ENCODE measurements at regions not wholly inside any gene's neighbourhood (a gene's known extent, or its start where the extent isn't known, plus 50 kb on each side); places are given as distances from the start of the nearest gene placed in this dataset.

DNA sequence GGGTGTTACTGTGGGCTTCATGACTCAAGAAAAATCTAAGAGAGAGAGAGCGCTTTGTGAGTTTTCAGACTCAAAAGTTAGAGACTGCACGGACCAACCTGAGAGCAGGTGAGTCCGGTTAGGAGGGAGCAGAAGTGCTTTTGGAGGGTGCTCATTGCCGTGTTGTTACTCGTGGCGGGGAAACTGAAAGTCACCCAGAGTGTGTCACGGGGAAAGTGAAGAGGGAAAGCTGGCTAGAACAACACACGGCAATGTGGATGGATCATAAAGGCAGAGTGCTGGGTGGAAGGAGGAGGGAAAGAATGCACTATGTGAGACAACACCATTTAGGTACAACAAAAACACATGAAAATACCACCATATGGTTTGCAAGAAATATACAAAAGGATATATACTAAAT is 112.3 kb downstream of the BDH1 start:
- ChIA-PET POLR2A (no interaction called here), CTCF (no interaction called here)
- DNase-seq (ENCODE audit: low read depth, low spot score) = no peak
- intact Hi-C loops (cut with micrococcal nuclease) (no loop called here), dilution Hi-C loops (cut with MboI; ENCODE audit: extremely low pct_ligation_motif_present, low sequenced_read_pairs) (no loop called here)
- Histone ChIP-seq H3K4me2 (ENCODE audit: insufficient read depth, low read length) (no peak overlapping the region), H3K79me2 (ENCODE audit: control insufficient read depth, insufficient read depth, low read length) (no peaks in the 10 kb centered on the region), H3K36me3 (ENCODE audit: control insufficient read depth in 2 of 2, extremely low read depth in 1 of 2, insufficient read depth in 2 of 2, low read length in 2 of 2) (no peaks in the 10 kb centered on the region), H2AFZ (ENCODE audit: low read depth, low read length) (no peak overlapping the region), H3K4me1 (ENCODE audit: control insufficient read depth, extremely low read depth, insufficient read depth, low read length) (no peaks in the 10 kb centered on the region), H3K27me3 (ENCODE audit: control insufficient read depth in 2 of 2, insufficient read depth in 2 of 2, low read length in 2 of 2) (peaks cover 0 to 13% of the 10 kb centered on the region in 2 experiments), H3K27ac (ENCODE audit: insufficient read depth, low read depth, low read length) (no peak overlapping the region), H4K20me1 (replicated peaks; ENCODE audit: control insufficient read depth, extremely low read depth, insufficient read depth, low read length) (no peaks in the 10 kb centered on the region), H3K9me1 (replicated peaks; ENCODE audit: control insufficient read depth, extremely low read depth, insufficient read depth, low read length) (no peaks in the 10 kb centered on the region), H3K9ac (replicated peaks; ENCODE audit: extremely low read depth, insufficient read depth, low read length) (no peak overlapping the region), H3K9me3 (replicated peaks; ENCODE audit: control insufficient read depth, insufficient read depth, low read length) (no peaks in the 10 kb centered on the region), H3K4me3 (replicated peaks in 1 of 3; ENCODE audit: insufficient read depth in 1 of 3, low read depth in 1 of 3, low read length in 3 of 3) (no peak overlapping the region)
- no peak for FAIRE-seq
- no peak for TF ChIP-seq FOS (IDR thresholded peaks at IDR 0.05; ENCODE audit: borderline replicate concordance, insufficient read depth, low read length)
- TF ChIP-seq MYC (IDR thresholded peaks at IDR 0.05; ENCODE audit: low read depth, low read length) = no peak
- no TSS peak for BruUV-seq (replicated peaks)

DNA sequence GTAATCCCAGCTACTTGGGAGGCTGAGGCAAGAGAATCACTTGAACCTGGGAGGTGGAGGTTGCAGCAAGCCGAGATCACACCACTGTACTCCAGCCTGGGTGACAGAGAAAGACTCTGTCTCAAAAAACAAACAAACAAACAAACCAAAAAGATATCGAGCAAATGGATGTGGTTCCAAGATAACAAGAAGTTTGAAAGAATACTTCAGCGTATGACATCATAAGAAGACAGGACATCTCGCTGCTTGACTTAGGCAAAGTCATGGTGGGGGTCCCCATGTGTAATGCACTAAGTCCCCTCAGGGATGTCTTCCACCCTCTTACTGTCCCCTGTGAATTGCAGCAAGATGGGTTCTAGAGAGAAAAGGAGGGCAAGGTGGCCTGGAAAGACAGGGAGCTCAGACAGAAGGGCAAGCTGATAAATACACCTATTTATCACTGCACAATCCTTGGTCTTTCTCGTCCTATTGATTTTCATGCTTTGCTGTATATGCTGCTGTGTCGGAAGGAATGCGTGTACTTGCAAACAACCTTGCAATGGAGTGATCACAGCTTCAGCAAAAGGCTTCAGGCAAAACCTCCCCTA is 115.0 kb downstream of the BDH1 start:
- no peak for FAIRE-seq
- no TSS peak for BruUV-seq (replicated peaks)
- intact Hi-C loops (cut with micrococcal nuclease) = no loop called here

More for the DNA sequence above, 115.0 kb downstream of the BDH1 start:
- H3K9me3 ChIP-seq (replicated peaks; ENCODE audit: control insufficient read depth, insufficient read depth, low read length) = no peaks in the 10 kb centered on the region
- peaks cover 0 to 13% of the 10 kb centered on the region in 2 experiments for H3K27me3 ChIP-seq (ENCODE audit: control insufficient read depth in 2 of 2, insufficient read depth in 2 of 2, low read length in 2 of 2)
- no peak overlapping the region for H3K4me3 ChIP-seq (replicated peaks in 1 of 3; ENCODE audit: insufficient read depth in 1 of 3, low read depth in 1 of 3, low read length in 3 of 3)
- DNase-seq (ENCODE audit: low read depth, low spot score) = no peak
- no peaks in the 10 kb centered on the region for H3K36me3 ChIP-seq (ENCODE audit: control insufficient read depth in 2 of 2, extremely low read depth in 1 of 2, insufficient read depth in 2 of 2, low read length in 2 of 2)
- no peak overlapping the region for H3K9ac ChIP-seq (replicated peaks; ENCODE audit: extremely low read depth, insufficient read depth, low read length)
- dilution Hi-C loops (cut with MboI; ENCODE audit: extremely low pct_ligation_motif_present, low sequenced_read_pairs) = no loop called here
- POLR2A ChIA-PET = no interaction called here
- no peaks in the 10 kb centered on the region for H3K9me1 ChIP-seq (replicated peaks; ENCODE audit: control insufficient read depth, extremely low read depth, insufficient read depth, low read length)
- TF ChIP-seq FOS (IDR thresholded peaks at IDR 0.05; ENCODE audit: borderline replicate concordance, insufficient read depth, low read length) = no peak
- TF ChIP-seq JUN (IDR thresholded peaks at IDR 0.05; ENCODE audit: borderline replicate concordance, insufficient read depth, insufficient read length, low read depth) = no peak
- TF ChIP-seq GATA2 (IDR thresholded peaks at IDR 0.05; ENCODE audit: insufficient read depth, insufficient read length, low read depth, low read length) = no peak
- TF ChIP-seq, protein P1, sequence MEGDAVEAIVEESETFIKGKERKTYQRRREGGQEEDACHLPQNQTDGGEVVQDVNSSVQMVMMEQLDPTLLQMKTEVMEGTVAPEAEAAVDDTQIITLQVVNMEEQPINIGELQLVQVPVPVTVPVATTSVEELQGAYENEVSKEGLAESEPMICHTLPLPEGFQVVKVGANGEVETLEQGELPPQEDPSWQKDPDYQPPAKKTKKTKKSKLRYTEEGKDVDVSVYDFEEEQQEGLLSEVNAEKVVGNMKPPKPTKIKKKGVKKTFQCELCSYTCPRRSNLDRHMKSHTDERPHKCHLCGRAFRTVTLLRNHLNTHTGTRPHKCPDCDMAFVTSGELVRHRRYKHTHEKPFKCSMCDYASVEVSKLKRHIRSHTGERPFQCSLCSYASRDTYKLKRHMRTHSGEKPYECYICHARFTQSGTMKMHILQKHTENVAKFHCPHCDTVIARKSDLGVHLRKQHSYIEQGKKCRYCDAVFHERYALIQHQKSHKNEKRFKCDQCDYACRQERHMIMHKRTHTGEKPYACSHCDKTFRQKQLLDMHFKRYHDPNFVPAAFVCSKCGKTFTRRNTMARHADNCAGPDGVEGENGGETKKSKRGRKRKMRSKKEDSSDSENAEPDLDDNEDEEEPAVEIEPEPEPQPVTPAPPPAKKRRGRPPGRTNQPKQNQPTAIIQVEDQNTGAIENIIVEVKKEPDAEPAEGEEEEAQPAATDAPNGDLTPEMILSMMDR (IDR thresholded peaks at IDR 0.05; ENCODE audit: extremely low read depth in 1 of 2, insufficient read depth in 1 of 2, low read depth in 1 of 2, low read length in 2 of 2) = no peak
- TF ChIP-seq, protein P2, sequence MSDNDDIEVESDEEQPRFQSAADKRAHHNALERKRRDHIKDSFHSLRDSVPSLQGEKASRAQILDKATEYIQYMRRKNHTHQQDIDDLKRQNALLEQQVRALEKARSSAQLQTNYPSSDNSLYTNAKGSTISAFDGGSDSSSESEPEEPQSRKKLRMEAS (IDR thresholded peaks at IDR 0.05; ENCODE audit: insufficient read depth, insufficient read length) = no peak
- no peak for TF ChIP-seq POLR2AphosphoS5 (IDR thresholded peaks at IDR 0.05; ENCODE audit: insufficient read depth, low read depth, low read length)
- TF ChIP-seq EZH2 (IDR thresholded peaks at IDR 0.05; ENCODE audit: borderline replicate concordance, low read depth, low read length, severe bottlenecking) = no peak
- TF ChIP-seq MYC (IDR thresholded peaks at IDR 0.05; ENCODE audit: low read depth, low read length) = no peak
- CTCF ChIA-PET = interaction anchor here (1.5 kb wide), 1 partner anchor 9 kb away, joined by 4 read pairs; no protein-coding TSS in a partner anchor
- H3K27ac ChIP-seq (ENCODE audit: insufficient read depth, low read depth, low read length) = no peak overlapping the region
- H3K79me2 ChIP-seq (ENCODE audit: control insufficient read depth, insufficient read depth, low read length) = no peaks in the 10 kb centered on the region
- no peak overlapping the region for H3K4me2 ChIP-seq (ENCODE audit: insufficient read depth, low read length)
- no peaks in the 10 kb centered on the region for H4K20me1 ChIP-seq (replicated peaks; ENCODE audit: control insufficient read depth, extremely low read depth, insufficient read depth, low read length)
- no peaks in the 10 kb centered on the region for H3K4me1 ChIP-seq (ENCODE audit: control insufficient read depth, extremely low read depth, insufficient read depth, low read length)
- H2AFZ ChIP-seq (ENCODE audit: low read depth, low read length) = no peak overlapping the region

Data from endothelial cell of umbilical vein (primary cell).